HEK293 (cell line): ENCODE measurements at regions not wholly inside any gene's neighbourhood (a gene's known extent, or its start where the extent isn't known, plus 50 kb on each side); places are given as distances from the start of the nearest gene placed in this dataset.

Experiments
- CTCF ChIP-seq: fragments of 450-650 bp; formaldehyde crosslinking; IDR thresholded peaks from 2 replicates; pipeline ENCODE4 v1.5.1; 2016; ENCODE audit warnings: missing biosample characterization, missing genetic modification characterization
- KLF10 ChIP-seq: fragments of 450-650 bp; IDR thresholded peaks from 2 replicates; pipeline ENCODE4 v1.5.1; 2018; ENCODE audit warnings: missing biosample characterization, mild to moderate bottlenecking, missing genetic modification characterization
- KLF9 ChIP-seq: fragments of 450-650 bp; formaldehyde crosslinking; IDR thresholded peaks from 2 replicates; pipeline ENCODE4 v1.5.1; 2016; ENCODE audit warnings: missing biosample characterization, missing genetic modification characterization, low read depth
- ZBTB10 ChIP-seq: fragments of 450-650 bp; formaldehyde crosslinking; IDR thresholded peaks from 2 replicates; pipeline ENCODE4 v1.5.1; 2016; ENCODE audit warnings: missing biosample characterization, missing genetic modification characterization
- ZFP3 ChIP-seq: fragments of 450-650 bp; formaldehyde crosslinking; IDR thresholded peaks from 2 replicates; pipeline ENCODE4 v1.5.1; 2016; ENCODE audit warnings: low read depth, missing biosample characterization, missing genetic modification characterization
- ZNF146 ChIP-seq: fragments of 450-650 bp; formaldehyde crosslinking; IDR thresholded peaks from 2 replicates; pipeline ENCODE4 v1.5.1; 2016; ENCODE audit warnings: missing biosample characterization, missing genetic modification characterization
- ZNF350 ChIP-seq: fragments of 450-650 bp; formaldehyde crosslinking; IDR thresholded peaks from 2 replicates; pipeline ENCODE4 v1.5.0; 2017; ENCODE audit warnings: missing biosample characterization, mild to moderate bottlenecking, missing genetic modification characterization
- ZNF621 ChIP-seq: fragments of 450-650 bp; formaldehyde crosslinking; IDR thresholded peaks from 2 replicates; pipeline ENCODE4 v1.5.1; 2017; ENCODE audit warnings: missing biosample characterization, missing genetic modification characterization

GRCh38 chr1:225710804-225711203 is 57.9 kb upstream of the ENAH start:
- TF ChIP-seq CTCF (no peak), ZNF350 (tag by site-specific recombination) (no peak), KLF9 (tag by site-specific recombination) (no peak), ZNF146 (no peak), ZNF621 (tag by site-specific recombination) (no peak), ZFP3 (tag by site-specific recombination) (no peak), KLF10 (tag by site-specific recombination) (no peak), ZBTB10 (tag by site-specific recombination) (no peak)
